Omental fat pad (tissue), 3 donors: ENCODE measurements at regions not wholly inside any gene's neighbourhood (a gene's known extent, or its start where the extent isn't known, plus 50 kb on each side); places are given as distances from the start of the nearest gene placed in this dataset.

ENCODE experiments used
- ATAC-seq: fragments of 150-250 bp; one replicate; pipeline ENCODE4 v1.9.1; 2016; ENCODE audit warnings: mild to moderate bottlenecking, moderate library complexity; ENCODE audit not compliant: low FRiP score
- DNase-seq: peaks from one replicate; pipeline ENCODE4 v3.0.0-alpha.2; 2019; ENCODE audit warnings: low spot score
- CTCF ChIP-seq, 3 donors: fragments of 450-650 bp; IDR thresholded peaks; one replicate each; pipeline ENCODE4 v1.5.1; 2016 to 2017; ENCODE audit warnings: antibody characterized with exemption in 3 of 3, mild to moderate bottlenecking in 3 of 3, moderate library complexity in 2 of 3

DNA sequence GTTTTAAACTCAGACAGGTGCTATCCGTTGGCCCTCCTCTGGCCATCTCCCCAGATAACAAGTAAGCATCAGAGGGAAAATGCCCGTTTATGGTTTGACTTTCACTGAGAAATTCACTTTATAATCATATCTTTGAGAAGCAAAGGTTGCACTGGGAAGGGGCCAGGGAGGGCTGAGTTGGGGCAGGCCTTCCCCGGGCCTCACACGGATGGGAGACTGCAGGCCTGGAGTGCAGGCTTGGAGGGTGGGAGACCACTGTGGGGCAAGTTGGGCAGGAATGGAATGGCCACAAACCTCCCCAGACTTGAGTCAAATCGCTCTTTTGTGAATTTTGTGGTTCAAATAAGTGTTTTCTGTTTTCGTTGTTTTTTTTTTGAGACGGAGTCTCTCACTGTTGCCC lies 451.7 kb downstream of the TSHZ3 start:
- no peak for DNase-seq
- ATAC-seq = no peak
- no peak for TF ChIP-seq CTCF (IDR thresholded peaks at IDR 0.05)

DNA sequence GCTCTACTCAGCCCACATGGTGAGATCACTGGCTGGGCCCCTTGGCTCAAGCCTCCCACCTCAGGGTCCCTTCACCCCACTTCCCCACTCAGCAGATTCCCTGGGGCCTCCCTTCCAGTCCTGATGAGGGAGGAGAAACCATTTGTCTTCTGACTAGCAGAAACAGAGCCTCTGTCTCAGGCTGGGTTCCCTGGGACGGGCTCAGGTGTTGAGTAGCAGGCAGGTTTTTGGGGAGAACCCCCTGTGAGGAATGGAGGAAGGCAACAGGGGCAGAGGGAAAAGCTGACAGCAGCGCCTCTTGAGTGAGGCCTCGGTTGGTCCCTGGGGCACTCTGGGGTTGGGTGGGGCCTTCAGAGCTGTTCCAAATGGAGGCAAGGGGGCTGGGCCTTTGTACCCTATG lies 452.2 kb downstream of the TSHZ3 start:
- TF ChIP-seq CTCF (IDR thresholded peaks at IDR 0.05) = no peak
- ATAC-seq = no peak
- DNase-seq = no peak

DNA sequence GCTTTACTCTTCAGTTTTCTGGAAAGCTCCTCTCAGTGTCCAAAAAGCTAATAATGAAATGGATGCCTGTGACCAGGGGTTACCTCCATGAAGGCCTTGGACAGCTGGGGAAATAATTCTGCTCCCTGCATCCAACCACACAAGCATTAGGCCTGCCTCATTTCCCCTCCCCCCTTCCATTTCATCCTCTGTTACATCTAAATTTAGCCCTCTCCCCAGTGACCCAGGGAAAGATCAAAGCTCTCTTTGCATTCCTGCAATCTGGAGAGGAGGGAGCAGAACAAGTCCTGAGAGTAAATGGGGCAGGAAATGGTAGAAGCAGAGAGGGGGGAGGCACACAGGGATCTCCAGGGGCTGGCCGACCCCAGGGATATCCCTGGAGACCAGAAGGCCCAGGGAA lies 452.7 kb downstream of the TSHZ3 start:
- no peak for ATAC-seq
- DNase-seq = no peak
- TF ChIP-seq CTCF (IDR thresholded peaks at IDR 0.05) = no peak

DNA sequence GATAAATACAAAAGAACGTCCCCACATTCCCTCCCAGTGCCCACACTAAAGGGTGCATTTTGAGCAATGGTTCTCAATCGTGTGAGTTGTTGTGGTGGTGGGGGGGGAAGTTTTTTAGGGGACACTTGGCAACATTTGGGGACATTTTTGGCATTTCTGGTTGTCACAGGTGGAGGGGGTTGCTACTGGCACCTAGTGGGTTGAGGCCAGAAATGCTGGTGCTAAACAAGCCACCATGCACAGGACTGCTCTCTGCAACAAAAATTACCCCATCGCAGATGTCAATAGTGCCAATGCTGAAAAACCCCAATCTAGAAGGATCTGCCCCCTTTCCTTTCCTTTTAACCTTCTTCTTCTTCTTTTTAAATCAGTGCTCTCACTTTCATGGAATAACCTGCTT lies 453.3 kb downstream of the TSHZ3 start:
- no peak for TF ChIP-seq CTCF (IDR thresholded peaks at IDR 0.05)
- DNase-seq (no peak), ATAC-seq (no peak)

DNA sequence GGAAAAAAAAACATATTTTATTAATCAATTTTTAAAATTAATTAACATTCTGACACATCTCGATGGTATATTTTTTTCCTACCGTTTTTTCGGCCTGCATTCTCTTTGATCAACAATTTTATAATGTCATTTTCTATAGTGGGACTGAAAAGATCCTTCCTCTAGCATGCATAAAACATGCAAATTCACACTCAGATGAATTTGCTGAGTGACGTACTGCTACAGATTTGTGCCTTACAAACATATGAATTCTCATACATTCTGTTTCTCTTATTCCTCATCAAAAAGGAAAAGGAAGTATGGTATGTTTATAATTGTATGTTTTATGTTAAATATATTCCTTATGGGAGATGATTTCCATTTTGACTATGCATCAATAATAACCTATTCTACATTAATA lies 458.2 kb downstream of the TSHZ3 start:
- no peak for TF ChIP-seq CTCF (IDR thresholded peaks at IDR 0.05)
- no peak for DNase-seq
- no peak for ATAC-seq

DNA sequence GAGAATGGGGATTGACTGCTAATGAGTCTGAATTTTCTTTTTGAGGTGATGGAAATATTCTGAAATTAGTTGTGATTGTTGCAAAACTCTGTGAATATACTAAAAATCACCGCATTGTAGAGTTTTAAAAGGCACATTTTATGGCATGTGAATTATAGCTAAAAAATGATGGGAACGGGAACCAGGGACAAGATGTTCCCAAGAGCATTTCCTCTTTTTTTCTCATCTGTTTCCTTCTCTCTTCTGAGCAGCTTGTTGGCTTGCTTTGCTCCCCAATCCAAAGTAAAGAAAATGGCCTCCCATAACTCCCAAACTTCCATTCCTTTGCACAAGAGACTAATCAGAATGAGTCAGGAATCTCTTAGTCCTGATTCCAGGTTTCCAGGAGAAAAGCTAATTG lies 459.2 kb downstream of the TSHZ3 start:
- ATAC-seq (no peak), DNase-seq (no peak)
- no peak for TF ChIP-seq CTCF (IDR thresholded peaks at IDR 0.05)

GRCh38 chr19:30888937-30889336 lies 460.3 kb downstream of the TSHZ3 start:
- no peak for ATAC-seq
- TF ChIP-seq CTCF (IDR thresholded peaks at IDR 0.05) = no peak
- DNase-seq = no peak
